PC-3 (cell line): ENCODE measurements at regions not wholly inside any gene's neighbourhood (a gene's known extent, or its start where the extent isn't known, plus 50 kb on each side); places are given as distances from the start of the nearest gene placed in this dataset.

Source experiments
- ATAC-seq: fragments of 200-7000 bp; cut with Tn5 transposase; 2 replicates; pipeline ENCODE4 v1.9.1; 2020; ENCODE audit warnings: mild to moderate bottlenecking, moderate library complexity
- BruUV-seq: library from RNA; stranded (reverse); fragments of 400-500 nt; replicated peaks from 2 replicates; lab custom pipeline; 2021; lab: Mats Ljungman, UMichigan
- CTCF ChIA-PET: fragments of 300-600 bp; sonication (Branson Sonifier 250); formaldehyde crosslinking; loops from one replicate; lab custom pipeline; 2022; ENCODE audit warnings: antibody characterized with exemption; lab: Charles Lee
- POLR2A ChIA-PET: fragments of 300-600 bp; sonication (Branson Sonifier 250); formaldehyde crosslinking; loops from one replicate; lab custom pipeline; 2022; ENCODE audit warnings: antibody characterized with exemption; ENCODE audit not compliant: unreplicated experiment; lab: Charles Lee
- DNase-seq: peaks from one replicate; pipeline ENCODE4 v3.0.0-alpha.2; 2015
- H2AFZ ChIP-seq: fragments of 300-600 bp; sonication (generic); 2 replicates; pipeline ENCODE4 v1.6.0; 2016; ENCODE audit warnings: antibody characterized with exemption, low read length
- H3F3A ChIP-seq: fragments of 300-600 bp; sonication (generic); one replicate; pipeline ENCODE4 v1.6.0; 2017; ENCODE audit warnings: antibody characterized with exemption, low read length, control low read depth, mild to moderate bottlenecking; ENCODE audit not compliant: unreplicated experiment
- H3K27ac ChIP-seq: fragments of 300-600 bp; sonication (generic); 2 replicates; pipeline ENCODE4 v1.5.1; 2016; ENCODE audit warnings: mild to moderate bottlenecking, low read length
- H3K27me3 ChIP-seq: fragments of 300-600 bp; sonication (generic); 2 replicates; pipeline ENCODE4 v1.6.1; 2016; ENCODE audit warnings: low read length, mixed read lengths
- H3K36me3 ChIP-seq: fragments of 300-600 bp; sonication (generic); 2 replicates; pipeline ENCODE4 v1.6.1; 2016; ENCODE audit warnings: low read depth, mixed run types, low read length, mixed read lengths
- H3K4me1 ChIP-seq: fragments of 300-600 bp; sonication (generic); 2 replicates; pipeline ENCODE4 v1.5.1; 2016; ENCODE audit warnings: low read length; ENCODE audit not compliant: insufficient read depth
- H3K4me2 ChIP-seq: fragments of 300-600 bp; sonication (generic); 2 replicates; pipeline ENCODE4 v1.6.0; 2016; ENCODE audit warnings: low read length
- H3K4me3 ChIP-seq: fragments of 300-600 bp; sonication (generic); 2 replicates; pipeline ENCODE4 v1.5.1; 2016; ENCODE audit warnings: mild to moderate bottlenecking, low read length, mixed read lengths
- H3K79me2 ChIP-seq: fragments of 300-600 bp; sonication (generic); 2 replicates; pipeline ENCODE4 v1.6.1; 2017; ENCODE audit warnings: low read length, mixed read lengths
- H3K9ac ChIP-seq: fragments of 300-600 bp; sonication (generic); 2 replicates; pipeline ENCODE4 v1.6.0; 2016; ENCODE audit warnings: mild to moderate bottlenecking, low read length
- H3K9me2 ChIP-seq: fragments of 300-600 bp; sonication (generic); replicated peaks from 2 replicates; pipeline ENCODE4 v1.6.1; 2016; ENCODE audit warnings: mixed run types, low read length, mixed read lengths
- H3K9me3 ChIP-seq: fragments of 300-600 bp; sonication (generic); 2 replicates; pipeline ENCODE4 v1.6.1; 2016; ENCODE audit warnings: low read length, mixed read lengths
- H4K20me1 ChIP-seq: fragments of 300-600 bp; sonication (generic); 2 replicates; pipeline ENCODE4 v1.6.1; 2016; ENCODE audit warnings: low read length, mixed read lengths
- EZH2 ChIP-seq: fragments of 300-600 bp; sonication (generic); IDR thresholded peaks from one replicate; pipeline ENCODE4 v1.6.1; 2017; ENCODE audit warnings: antibody characterized with exemption, mild to moderate bottlenecking, low read length; ENCODE audit not compliant: unreplicated experiment
- EZH2phosphoT487 ChIP-seq: fragments of 300-600 bp; sonication (generic); IDR thresholded peaks from 2 replicates; pipeline ENCODE4 v1.6.1; 2018; ENCODE audit warnings: mild to moderate bottlenecking, antibody characterized with exemption, low read length, borderline replicate concordance
- intact Hi-C: fragments of 100-400 bp; cut with micrococcal nuclease; formaldehyde crosslinking; loops from 2 replicates; pipeline ENCODE4 v1.9.0; 2023
- TF ChIP-seq, protein P1 (sequence below): fragments of 300-600 bp; sonication (generic); conservative IDR thresholded peaks from 2 replicates; pipeline ENCODE4 v1.5.1; 2017; ENCODE audit warnings: antibody characterized with exemption, low read depth, mild to moderate bottlenecking, low read length

DNA sequence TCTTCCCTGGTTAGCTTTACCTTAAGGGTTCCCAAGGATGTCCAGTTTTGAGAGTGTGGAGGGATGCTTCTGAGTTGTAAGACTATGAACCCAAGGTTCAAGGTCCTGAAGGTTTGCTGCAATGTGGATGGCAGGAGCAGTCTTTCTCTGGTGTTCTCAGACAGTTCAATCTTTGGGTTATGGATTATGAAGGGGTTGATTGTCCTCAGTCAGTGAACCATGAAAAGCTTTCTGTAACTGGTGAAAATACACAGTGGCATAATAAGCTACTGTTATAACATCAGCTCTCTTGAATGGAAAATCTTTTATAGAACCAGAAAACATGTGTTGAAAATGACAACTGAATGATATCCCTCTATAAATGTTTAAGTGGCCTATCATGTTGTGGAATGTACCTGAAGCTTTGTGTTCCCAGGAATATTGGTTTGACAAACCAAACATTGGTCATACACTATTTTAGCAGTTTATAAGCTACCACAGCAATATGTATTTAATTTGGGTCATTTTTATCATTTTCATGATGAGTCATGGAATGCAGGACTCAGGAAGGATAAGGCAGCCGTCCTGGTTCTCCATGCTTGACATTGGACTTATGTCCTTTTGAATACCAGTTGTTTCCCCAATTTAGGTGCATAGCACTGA is 1041.8 kb upstream of the ARRDC3 start:
- Histone ChIP-seq H2AFZ (no peak overlapping the region), H3K36me3 (peaks cover 16% of the 10 kb centered on the region; the same call in 1 of the 2 replicates), H3K9me2 (no peaks in the 10 kb centered on the region), H3K4me3 (no peak overlapping the region), H3K79me2 (no peaks in the 10 kb centered on the region), H3K27ac (peak overlapping the region; percentile 95), H3K9me3 (peaks cover 30% of the 10 kb centered on the region), H3K9ac (peak overlapping the region; percentile 50), H3K4me1 (no peaks in the 10 kb centered on the region; the same call in 1 of the 2 replicates), H3K4me2 (no peak overlapping the region), H3K27me3 (no peaks in the 10 kb centered on the region), H3F3A (no peaks in the 10 kb centered on the region), H4K20me1 (no peaks in the 10 kb centered on the region)
- peak; percentile 92 for ATAC-seq
- POLR2A ChIA-PET = interaction anchor here (0.6 kb wide), 1 partner anchor 783 kb away, joined by 7 read pairs; no protein-coding TSS in a partner anchor
- no TSS peak for BruUV-seq
- intact Hi-C loops = loop anchor here (2.0 to 5.0 kb wide), 2 partner anchors 118 to 128 kb away; no protein-coding TSS in a partner anchor
- DNase-seq = peak; percentile 60
- TF ChIP-seq, protein P1, sequence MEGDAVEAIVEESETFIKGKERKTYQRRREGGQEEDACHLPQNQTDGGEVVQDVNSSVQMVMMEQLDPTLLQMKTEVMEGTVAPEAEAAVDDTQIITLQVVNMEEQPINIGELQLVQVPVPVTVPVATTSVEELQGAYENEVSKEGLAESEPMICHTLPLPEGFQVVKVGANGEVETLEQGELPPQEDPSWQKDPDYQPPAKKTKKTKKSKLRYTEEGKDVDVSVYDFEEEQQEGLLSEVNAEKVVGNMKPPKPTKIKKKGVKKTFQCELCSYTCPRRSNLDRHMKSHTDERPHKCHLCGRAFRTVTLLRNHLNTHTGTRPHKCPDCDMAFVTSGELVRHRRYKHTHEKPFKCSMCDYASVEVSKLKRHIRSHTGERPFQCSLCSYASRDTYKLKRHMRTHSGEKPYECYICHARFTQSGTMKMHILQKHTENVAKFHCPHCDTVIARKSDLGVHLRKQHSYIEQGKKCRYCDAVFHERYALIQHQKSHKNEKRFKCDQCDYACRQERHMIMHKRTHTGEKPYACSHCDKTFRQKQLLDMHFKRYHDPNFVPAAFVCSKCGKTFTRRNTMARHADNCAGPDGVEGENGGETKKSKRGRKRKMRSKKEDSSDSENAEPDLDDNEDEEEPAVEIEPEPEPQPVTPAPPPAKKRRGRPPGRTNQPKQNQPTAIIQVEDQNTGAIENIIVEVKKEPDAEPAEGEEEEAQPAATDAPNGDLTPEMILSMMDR = no peak
- no peak for TF ChIP-seq EZH2phosphoT487
- TF ChIP-seq EZH2 = no peak
- CTCF ChIA-PET = no interaction called here

DNA sequence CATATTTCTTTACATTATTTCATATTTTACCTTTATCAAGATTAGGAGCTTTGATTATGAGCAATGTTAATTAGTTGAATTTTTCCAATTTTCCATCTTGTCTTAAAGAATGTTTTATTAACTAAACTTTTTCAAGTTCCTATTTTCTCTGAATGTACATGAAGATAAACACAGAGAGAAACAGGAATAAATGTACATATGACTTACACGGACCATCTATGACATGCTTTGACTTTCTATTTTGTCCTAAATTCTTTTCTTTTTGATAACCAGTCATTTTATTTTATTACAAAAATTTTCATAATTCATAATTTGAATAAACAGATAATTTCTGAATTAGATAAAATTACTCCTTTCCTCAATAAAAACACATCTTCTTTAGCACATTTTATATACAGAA is 1038.8 kb upstream of the ARRDC3 start:
- H3K9ac ChIP-seq = no peak overlapping the region
- intact Hi-C loops = no loop called here
- BruUV-seq = no TSS peak

More for the DNA sequence above, 1038.8 kb upstream of the ARRDC3 start:
- DNase-seq (peak; percentile 11), ATAC-seq (no peak)
- TF ChIP-seq, protein P1 = no peak
- TF ChIP-seq EZH2 (no peak), EZH2phosphoT487 (no peak)
- no peaks in the 10 kb centered on the region for H4K20me1 ChIP-seq
- H3K9me3 ChIP-seq = peaks cover 30% of the 10 kb centered on the region
- H3K36me3 ChIP-seq = peaks cover 16% of the 10 kb centered on the region; the same call in 1 of the 2 replicates
- H3K79me2 ChIP-seq = no peaks in the 10 kb centered on the region
- H3F3A ChIP-seq = no peaks in the 10 kb centered on the region
- POLR2A ChIA-PET = no interaction called here
- H3K27ac ChIP-seq = no peak overlapping the region
- H2AFZ ChIP-seq = no peak overlapping the region
- H3K4me1 ChIP-seq = no peaks in the 10 kb centered on the region; the same call in 1 of the 2 replicates
- H3K4me2 ChIP-seq = no peak overlapping the region
- CTCF ChIA-PET = no interaction called here
- H3K9me2 ChIP-seq = no peaks in the 10 kb centered on the region
- H3K27me3 ChIP-seq = no peaks in the 10 kb centered on the region
- H3K4me3 ChIP-seq = no peak overlapping the region
